GM12801 (cell line): ENCODE measurements at regions not wholly inside any gene's neighbourhood (a gene's known extent, or its start where the extent isn't known, plus 50 kb on each side); places are given as distances from the start of the nearest gene placed in this dataset.

ENCODE experiments used
- TF ChIP-seq, protein P1 (sequence below): IDR thresholded peaks from one replicate; pipeline ENCODE4 v1.5.1; 2011; ENCODE audit warnings: control low read depth; ENCODE audit not compliant: insufficient read length; ENCODE audit errors: extremely low read depth

DNA sequence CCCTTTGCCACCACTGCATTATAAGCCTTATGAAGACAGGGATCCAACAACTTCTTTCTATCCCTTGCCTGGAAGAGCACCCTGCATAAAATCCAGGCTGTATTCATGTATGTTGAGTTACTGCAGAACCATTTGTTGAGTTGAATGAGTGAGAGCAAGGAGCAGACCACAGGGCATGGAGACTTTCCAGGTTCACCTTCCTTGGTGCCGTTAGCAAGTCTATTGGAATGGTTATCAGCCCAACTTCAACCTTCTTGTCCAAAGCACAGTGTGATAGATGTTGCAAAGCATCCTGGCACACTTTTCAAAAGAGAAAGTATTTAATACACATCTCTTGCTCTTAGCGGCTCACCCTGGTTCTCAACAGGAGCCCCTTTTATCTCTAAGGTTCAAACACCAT, 100.9 kb upstream of the CLDN10 start:
- TF ChIP-seq, protein P1, sequence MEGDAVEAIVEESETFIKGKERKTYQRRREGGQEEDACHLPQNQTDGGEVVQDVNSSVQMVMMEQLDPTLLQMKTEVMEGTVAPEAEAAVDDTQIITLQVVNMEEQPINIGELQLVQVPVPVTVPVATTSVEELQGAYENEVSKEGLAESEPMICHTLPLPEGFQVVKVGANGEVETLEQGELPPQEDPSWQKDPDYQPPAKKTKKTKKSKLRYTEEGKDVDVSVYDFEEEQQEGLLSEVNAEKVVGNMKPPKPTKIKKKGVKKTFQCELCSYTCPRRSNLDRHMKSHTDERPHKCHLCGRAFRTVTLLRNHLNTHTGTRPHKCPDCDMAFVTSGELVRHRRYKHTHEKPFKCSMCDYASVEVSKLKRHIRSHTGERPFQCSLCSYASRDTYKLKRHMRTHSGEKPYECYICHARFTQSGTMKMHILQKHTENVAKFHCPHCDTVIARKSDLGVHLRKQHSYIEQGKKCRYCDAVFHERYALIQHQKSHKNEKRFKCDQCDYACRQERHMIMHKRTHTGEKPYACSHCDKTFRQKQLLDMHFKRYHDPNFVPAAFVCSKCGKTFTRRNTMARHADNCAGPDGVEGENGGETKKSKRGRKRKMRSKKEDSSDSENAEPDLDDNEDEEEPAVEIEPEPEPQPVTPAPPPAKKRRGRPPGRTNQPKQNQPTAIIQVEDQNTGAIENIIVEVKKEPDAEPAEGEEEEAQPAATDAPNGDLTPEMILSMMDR: no peak

DNA sequence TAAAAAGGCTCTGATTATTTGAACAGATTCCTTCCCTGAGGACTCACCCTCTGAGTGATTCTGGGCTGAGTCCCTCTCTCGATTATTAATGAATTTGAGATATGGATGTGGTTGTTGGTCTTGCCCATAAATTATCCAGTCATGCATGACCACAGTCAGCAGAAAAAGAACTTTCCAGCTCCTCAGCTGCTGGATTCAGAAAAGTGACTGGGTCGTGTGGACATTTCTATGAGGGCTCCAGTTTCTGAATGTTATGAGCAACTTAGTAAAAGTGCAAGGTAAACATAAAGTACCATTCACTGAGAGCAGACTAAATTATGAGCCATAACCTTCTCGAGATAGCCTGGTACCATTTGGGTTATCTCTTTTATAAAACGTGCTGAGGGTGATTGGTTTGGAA, 100.1 kb upstream of the CLDN10 start:
- TF ChIP-seq, protein P1: no peak

DNA sequence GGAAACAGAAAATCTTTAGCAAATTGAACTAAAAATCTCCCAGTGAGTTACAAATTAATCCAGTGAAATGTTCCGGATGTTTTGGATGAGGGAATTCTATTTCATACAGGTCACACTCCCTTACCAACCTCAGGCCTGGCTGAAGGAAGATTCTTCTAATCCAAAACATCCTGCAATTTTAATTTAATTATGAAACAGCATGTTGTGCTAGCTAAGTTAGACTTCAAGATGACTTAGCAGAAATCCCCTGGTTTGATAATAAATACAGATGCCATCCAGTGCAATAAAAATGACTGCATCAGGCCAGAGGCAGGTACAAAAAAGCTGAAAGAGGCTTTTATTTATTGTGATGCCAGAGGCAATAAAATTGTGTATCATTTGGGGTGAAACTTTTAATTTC, 96.7 kb upstream of the CLDN10 start:
- TF ChIP-seq, protein P1: no peak

DNA sequence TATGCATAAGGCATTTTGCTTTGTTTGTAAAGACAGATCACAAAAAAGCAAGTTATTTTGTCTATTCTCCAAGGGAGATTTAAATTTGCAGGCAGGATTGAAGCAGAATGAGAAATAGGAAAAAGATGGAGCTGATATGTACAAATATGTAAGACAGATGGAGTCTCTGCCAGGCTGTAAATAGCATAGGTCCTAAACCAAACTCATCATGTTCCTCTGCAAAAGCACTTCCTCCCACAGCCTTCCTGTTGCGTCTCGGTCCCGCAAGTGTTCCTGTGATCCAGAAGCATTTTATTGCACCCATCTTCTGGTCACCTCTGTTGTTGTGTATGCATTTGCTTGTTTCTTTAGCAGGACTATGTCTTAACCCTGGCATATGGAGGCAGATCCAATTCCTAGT, 95.7 kb upstream of the CLDN10 start:
- TF ChIP-seq, protein P1: no peak

DNA sequence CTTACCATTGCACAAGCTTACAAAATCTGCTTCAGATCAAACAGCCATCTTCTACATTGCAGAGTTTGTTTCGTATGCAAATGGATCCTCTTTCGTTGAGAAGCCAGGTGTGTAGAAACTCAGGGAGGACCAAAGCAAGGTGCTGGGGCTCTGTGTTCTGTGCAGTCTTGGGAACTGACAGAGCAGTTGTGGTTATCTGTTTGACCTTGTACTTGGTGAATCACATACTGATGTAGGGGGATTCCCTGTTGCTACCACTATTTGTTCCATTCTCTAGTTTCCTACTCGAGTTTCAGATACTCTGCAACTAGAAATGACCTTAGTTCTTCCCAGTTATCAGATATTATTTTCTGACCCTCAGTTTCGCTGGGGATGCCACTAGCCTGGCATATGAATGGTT, 95.2 kb upstream of the CLDN10 start:
- TF ChIP-seq, protein P1: no peak

DNA sequence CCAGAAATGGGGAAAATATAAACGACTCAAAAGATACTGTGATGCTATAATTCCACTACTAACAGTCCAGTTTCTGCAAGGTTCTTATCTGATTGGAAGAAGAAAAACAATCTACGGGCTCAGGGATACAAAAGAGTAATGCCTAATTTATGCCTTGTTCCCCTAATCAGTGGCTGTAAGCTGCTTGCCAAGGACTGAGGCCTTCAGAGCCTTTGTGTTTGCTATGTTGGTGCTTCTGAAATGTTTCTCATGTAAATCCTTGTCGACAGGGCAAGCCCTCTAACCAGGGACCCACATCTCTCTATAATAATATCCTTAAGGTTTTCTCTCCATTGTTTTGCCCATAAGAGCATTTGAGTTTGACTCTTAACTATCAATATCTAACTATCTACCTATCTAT, 89.7 kb upstream of the CLDN10 start:
- TF ChIP-seq, protein P1: no peak

DNA sequence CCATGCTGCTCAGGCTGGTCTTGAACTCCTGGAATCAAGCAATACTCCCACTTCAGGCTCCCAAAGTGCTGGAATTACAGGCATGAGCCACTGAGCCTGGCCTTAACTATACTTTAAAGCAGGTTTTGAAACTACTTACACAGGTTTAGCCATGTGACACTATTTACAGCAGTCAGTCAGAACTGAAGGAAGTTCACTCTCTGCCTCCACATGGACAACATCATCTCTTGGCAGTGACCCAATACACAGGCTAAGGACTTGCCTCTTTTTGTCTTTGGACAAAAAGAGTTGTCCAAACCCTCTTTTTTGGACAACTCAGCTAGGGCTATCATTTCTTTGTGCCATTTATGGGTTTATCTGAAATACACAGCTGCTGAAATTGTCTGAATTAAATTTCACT, 89.0 kb upstream of the CLDN10 start:
- TF ChIP-seq, protein P1: no peak
